ENCODE measurements at regions not wholly inside any gene's neighbourhood (a gene's known extent, or its start where the extent isn't known, plus 50 kb on each side); places are given as distances from the start of the nearest gene placed in this dataset.
"Not testable (repeated sequence)": the region's sequence is repeated elsewhere in the genome, so short reads cannot be mapped to it uniquely, and the experiment has no call there.

- not testable (repeated sequence) for DNase-seq (ENCODE audit: low read depth)
Observed at GRCh38 chr1:121003230-121003629, 113.7 kb downstream of the PPIAL4A start.

GRCh38 chr1:121006826-121007225 is 117.3 kb downstream of the PPIAL4A start:
- not testable (repeated sequence) for DNase-seq (ENCODE audit: low read depth)

GRCh38 chr1:121007755-121008154 is 118.2 kb downstream of the PPIAL4A start:
- DNase-seq (ENCODE audit: low read depth): not testable (repeated sequence)

GRCh38 chr1:121008512-121009215 is 119.1 kb downstream of the PPIAL4A start:
- not testable (repeated sequence) for DNase-seq (ENCODE audit: low read depth)

- not testable (repeated sequence) for DNase-seq (ENCODE audit: low read depth)
Observed at GRCh38 chr1:121009216-121010057, 119.9 kb downstream of the PPIAL4A start.

GRCh38 chr1:121010141-121010540 is 120.6 kb downstream of the PPIAL4A start:
- not testable (repeated sequence) for DNase-seq (ENCODE audit: low read depth)

- DNase-seq (ENCODE audit: low read depth): not testable (repeated sequence)
Observed at GRCh38 chr1:121013181-121013580, 123.6 kb downstream of the PPIAL4A start.

- DNase-seq (ENCODE audit: low read depth): not testable (repeated sequence)
Observed at GRCh38 chr1:121016182-121017028, 126.8 kb downstream of the PPIAL4A start.

- not testable (repeated sequence) for DNase-seq (ENCODE audit: low read depth)
Observed at GRCh38 chr1:121019715-121020349, 130.3 kb downstream of the PPIAL4A start.

GRCh38 chr1:121020350-121021236 is 131.0 kb downstream of the PPIAL4A start:
- DNase-seq (ENCODE audit: low read depth): not testable (repeated sequence)

GRCh38 chr1:121021716-121022115 is 132.1 kb downstream of the PPIAL4A start:
- DNase-seq (ENCODE audit: low read depth): not testable (repeated sequence)

GRCh38 chr1:121032878-121033494 is 143.4 kb downstream of the PPIAL4A start:
- DNase-seq (ENCODE audit: low read depth): not testable (repeated sequence)

GRCh38 chr1:121036792-121037191 is 147.2 kb downstream of the PPIAL4A start:
- not testable (repeated sequence) for DNase-seq (ENCODE audit: low read depth)

- DNase-seq (ENCODE audit: low read depth): not testable (repeated sequence)
Observed at GRCh38 chr1:121040974-121041373, 143.2 kb downstream of the FAM72B start.

- not testable (repeated sequence) for DNase-seq (ENCODE audit: low read depth)
Observed at GRCh38 chr1:121041497-121041896, 142.6 kb downstream of the FAM72B start.

GRCh38 chr1:121042882-121043281 is 141.3 kb downstream of the FAM72B start:
- not testable (repeated sequence) for DNase-seq (ENCODE audit: low read depth)

- not testable (repeated sequence) for DNase-seq (ENCODE audit: low read depth)
Observed at GRCh38 chr1:121048293-121048752, 135.8 kb downstream of the FAM72B start.

- not testable (repeated sequence) for DNase-seq (ENCODE audit: low read depth)
Observed at GRCh38 chr1:121048769-121049443, 135.2 kb downstream of the FAM72B start.

GRCh38 chr1:121050097-121050496 is 134.0 kb downstream of the FAM72B start:
- DNase-seq (ENCODE audit: low read depth): not testable (repeated sequence)
